ENCODE measurements at regions not wholly inside any gene's neighbourhood (a gene's known extent, or its start where the extent isn't known, plus 50 kb on each side); places are given as distances from the start of the nearest gene placed in this dataset.

- H4K20me1 ChIP-seq (ENCODE audit: control insufficient read depth, insufficient read depth, low read depth, low read length) = no peaks in the 10 kb centered on the region
- TF ChIP-seq CTCF (IDR thresholded peaks at IDR 0.05; ENCODE audit: low read depth, low read length, poor library complexity, severe bottlenecking) (no peak), EZH2phosphoT487 (IDR thresholded peaks at IDR 0.05; ENCODE audit: borderline replicate concordance, low read length) (no peak)
- no peaks in the 10 kb centered on the region for H3K79me2 ChIP-seq (ENCODE audit: control insufficient read depth, low read length)
- H3K27me3 ChIP-seq (ENCODE audit: control insufficient read depth, low read length) = no peaks in the 10 kb centered on the region
- H3K4me2 ChIP-seq (ENCODE audit: low read length) = no peak overlapping the region
- H3K9me3 ChIP-seq (ENCODE audit: control insufficient read depth, insufficient read depth, low read length) = peaks cover 19% of the 10 kb centered on the region
- no peak overlapping the region for H3K4me3 ChIP-seq (ENCODE audit: low read length)
- peaks cover 3% of the 10 kb centered on the region; the same call in 1 of the 2 replicates for H3F3A ChIP-seq (ENCODE audit: control insufficient read depth, insufficient read depth)
- no peak overlapping the region for H3K27ac ChIP-seq (ENCODE audit: low read depth, low read length)
- peaks cover 24% of the 10 kb centered on the region for H3K4me1 ChIP-seq (ENCODE audit: control insufficient read depth, low read length)
- no peaks in the 10 kb centered on the region for H3K9me2 ChIP-seq (replicated peaks; ENCODE audit: control insufficient read depth, low read length)
- no peaks in the 10 kb centered on the region for H3K36me3 ChIP-seq (ENCODE audit: control insufficient read depth, low read length)
Measured at GRCh38 chr12:89791286-89791685, 82.6 kb upstream of the ATP2B1 start.

- no peak overlapping the region for H3K4me3 ChIP-seq (ENCODE audit: low read length)
- H3K9me3 ChIP-seq (ENCODE audit: control insufficient read depth, insufficient read depth, low read length) = peaks cover 30% of the 10 kb centered on the region
- no peaks in the 10 kb centered on the region for H3K36me3 ChIP-seq (ENCODE audit: control insufficient read depth, low read length)
- H3K9me2 ChIP-seq (replicated peaks; ENCODE audit: control insufficient read depth, low read length) = no peaks in the 10 kb centered on the region
- H4K20me1 ChIP-seq (ENCODE audit: control insufficient read depth, insufficient read depth, low read depth, low read length) = no peaks in the 10 kb centered on the region
- peak overlapping the region; percentile 53 for H3K27ac ChIP-seq (ENCODE audit: low read depth, low read length)
- H3K4me2 ChIP-seq (ENCODE audit: low read length) = peak overlapping the region; percentile 45
- no peak for TF ChIP-seq EZH2phosphoT487 (IDR thresholded peaks at IDR 0.05; ENCODE audit: borderline replicate concordance, low read length)
- TF ChIP-seq CTCF (IDR thresholded peaks at IDR 0.05; ENCODE audit: low read depth, low read length, poor library complexity, severe bottlenecking) = no peak
- H3F3A ChIP-seq (ENCODE audit: control insufficient read depth, insufficient read depth) = peaks cover 3% of the 10 kb centered on the region; the same call in 1 of the 2 replicates
- H3K79me2 ChIP-seq (ENCODE audit: control insufficient read depth, low read length) = no peaks in the 10 kb centered on the region
- H3K27me3 ChIP-seq (ENCODE audit: control insufficient read depth, low read length) = no peaks in the 10 kb centered on the region
- H3K4me1 ChIP-seq (ENCODE audit: control insufficient read depth, low read length) = peaks cover 24% of the 10 kb centered on the region
Measured at GRCh38 chr12:89789862-89790261, 81.2 kb upstream of the ATP2B1 start.

GRCh38 chr12:89787763-89788162 is 79.1 kb upstream of the ATP2B1 start:
- Histone ChIP-seq H3K4me1 (ENCODE audit: control insufficient read depth, low read length) (peaks cover 23% of the 10 kb centered on the region), H3K4me2 (ENCODE audit: low read length) (no peak overlapping the region), H3K36me3 (ENCODE audit: control insufficient read depth, low read length) (no peaks in the 10 kb centered on the region), H3K9me3 (ENCODE audit: control insufficient read depth, insufficient read depth, low read length) (peaks cover 30% of the 10 kb centered on the region), H3K27me3 (ENCODE audit: control insufficient read depth, low read length) (no peaks in the 10 kb centered on the region), H4K20me1 (ENCODE audit: control insufficient read depth, insufficient read depth, low read depth, low read length) (no peaks in the 10 kb centered on the region), H3K9me2 (replicated peaks; ENCODE audit: control insufficient read depth, low read length) (no peaks in the 10 kb centered on the region), H3K79me2 (ENCODE audit: control insufficient read depth, low read length) (no peaks in the 10 kb centered on the region), H3K4me3 (ENCODE audit: low read length) (no peak overlapping the region), H3F3A (ENCODE audit: control insufficient read depth, insufficient read depth) (peaks cover 3% of the 10 kb centered on the region; the same call in 1 of the 2 replicates), H3K27ac (ENCODE audit: low read depth, low read length) (no peak overlapping the region)
- no peak for TF ChIP-seq EZH2phosphoT487 (IDR thresholded peaks at IDR 0.05; ENCODE audit: borderline replicate concordance, low read length)
- no peak for TF ChIP-seq CTCF (IDR thresholded peaks at IDR 0.05; ENCODE audit: low read depth, low read length, poor library complexity, severe bottlenecking)
